ENCODE measurements at regions not wholly inside any gene's neighbourhood (a gene's known extent, or its start where the extent isn't known, plus 50 kb on each side); places are given as distances from the start of the nearest gene placed in this dataset.

- DNase-seq, result peak; percentile 63
- Mint-ChIP-seq H3K4me3 (no peak overlapping the region), H3K36me3 (ENCODE audit: low read depth) (no peaks in the 10 kb centered on the region), H3K27me3 (ENCODE audit: low read depth, poor library complexity) (peaks cover 28% of the 10 kb centered on the region), H3K9me3 (no peaks in the 10 kb centered on the region), H3K4me1 (peaks cover 25% of the 10 kb centered on the region), H3K27ac (no peak overlapping the region)
- peak; percentile 46 for TF ChIP-seq CTCF (IDR thresholded peaks at IDR 0.05)
Measured at GRCh38 chr11:71342951-71343827, 90.8 kb upstream of the SHANK2 start.

- Mint-ChIP-seq H3K4me3 (no peak overlapping the region), H3K36me3 (ENCODE audit: low read depth) (no peaks in the 10 kb centered on the region), H3K4me1 (peaks cover 36% of the 10 kb centered on the region), H3K27me3 (ENCODE audit: low read depth, poor library complexity) (peaks cover 19% of the 10 kb centered on the region), H3K27ac (no peak overlapping the region), H3K9me3 (no peaks in the 10 kb centered on the region)
- TF ChIP-seq CTCF (IDR thresholded peaks at IDR 0.05), result no peak
- DNase-seq, result no peak
Measured at GRCh38 chr11:71342116-71342515, 89.7 kb upstream of the SHANK2 start.

- H3K36me3 Mint-ChIP-seq (ENCODE audit: low read depth), result no peaks in the 10 kb centered on the region
- peaks cover 15% of the 10 kb centered on the region for H3K27me3 Mint-ChIP-seq (ENCODE audit: low read depth, poor library complexity)
- no peak for DNase-seq
- H3K9me3 Mint-ChIP-seq, result no peaks in the 10 kb centered on the region
- no peak overlapping the region for H3K4me3 Mint-ChIP-seq
- no peak overlapping the region for H3K27ac Mint-ChIP-seq
- peaks cover 38% of the 10 kb centered on the region for H3K4me1 Mint-ChIP-seq
- TF ChIP-seq CTCF (IDR thresholded peaks at IDR 0.05), result no peak
Measured at GRCh38 chr11:71341596-71341995, 89.2 kb upstream of the SHANK2 start.

GRCh38 chr11:71341173-71341572, 88.8 kb upstream of the SHANK2 start:
- no peak for DNase-seq
- Mint-ChIP-seq H3K4me1 (peaks cover 38% of the 10 kb centered on the region), H3K27me3 (ENCODE audit: low read depth, poor library complexity) (peaks cover 17% of the 10 kb centered on the region), H3K4me3 (no peak overlapping the region), H3K36me3 (ENCODE audit: low read depth) (no peaks in the 10 kb centered on the region), H3K9me3 (no peaks in the 10 kb centered on the region), H3K27ac (no peak overlapping the region)
- no peak for TF ChIP-seq CTCF (IDR thresholded peaks at IDR 0.05)

GRCh38 chr11:71340086-71340606, 87.8 kb upstream of the SHANK2 start:
- Mint-ChIP-seq H3K36me3 (ENCODE audit: low read depth) (no peaks in the 10 kb centered on the region), H3K4me1 (peaks cover 38% of the 10 kb centered on the region), H3K9me3 (no peaks in the 10 kb centered on the region), H3K27ac (no peak overlapping the region), H3K4me3 (no peak overlapping the region), H3K27me3 (ENCODE audit: low read depth, poor library complexity) (peaks cover 21% of the 10 kb centered on the region)
- no peak for TF ChIP-seq CTCF (IDR thresholded peaks at IDR 0.05)
- DNase-seq, result no peak
